Breast epithelium (tissue), 4 donors: ENCODE measurements at regions not wholly inside any gene's neighbourhood (a gene's known extent, or its start where the extent isn't known, plus 50 kb on each side); places are given as distances from the start of the nearest gene placed in this dataset.

Experiments used
- DNase-seq, 2 donors: peaks; one replicate each; pipeline ENCODE4 v3.0.0-alpha.2; 2019; ENCODE audit warnings: low spot score in 2 of 2
- H3K27ac ChIP-seq, 2 donors: fragments of 200-600 bp; sonication (generic) in 1 of 2; one replicate each; pipeline ENCODE4 v1.5.1; 2016 to 2019; ENCODE audit warnings: mild to moderate bottlenecking in 1 of 2
- H3K27me3 ChIP-seq, 2 donors: fragments of 200-600 bp; sonication (generic) in 1 of 2; one replicate each; pipeline versions ENCODE4 v1.5.1 to v1.6.0; 2017 to 2019; ENCODE audit warnings: control low read depth in 1 of 2, mild to moderate bottlenecking in 1 of 2
- H3K36me3 ChIP-seq: fragments of 200-600 bp; one replicate; pipeline ENCODE4 v1.5.1; 2019
- H3K4me1 ChIP-seq, 2 donors: fragments of 200-600 bp; sonication (generic); one replicate each; pipeline ENCODE4 v1.5.1; 2016 to 2019; ENCODE audit warnings: control low read depth in 1 of 2
- H3K4me3 ChIP-seq, 3 donors: fragments of 200-600 bp; sonication (generic); 1 replicate in 2 of 3; 2 replicates in 1 of 3; pipeline ENCODE4 v1.5.1; 2016 to 2019; ENCODE audit warnings: mild to moderate bottlenecking in 3 of 3, moderate library complexity in 2 of 3
- H3K9me3 ChIP-seq, 2 donors: fragments of 200-600 bp; sonication (generic) in 1 of 2; one replicate each; pipeline ENCODE4 v1.5.1; 2016 to 2019; ENCODE audit warnings: control low read depth in 1 of 2
- POLR2A ChIP-seq: fragments of 450-650 bp; IDR thresholded peaks from one replicate; pipeline ENCODE4 v1.6.1; 2016; ENCODE audit warnings: antibody characterized with exemption, mild to moderate bottlenecking, moderate library complexity
- POLR2AphosphoS5 ChIP-seq, 3 donors: sonication (generic); formaldehyde crosslinking; IDR thresholded peaks; one replicate each; pipeline ENCODE4 v1.6.1; 2017; ENCODE audit warnings: antibody characterized with exemption in 3 of 3
- intact Hi-C: fragments of 100-400 bp; cut with DNase I; formaldehyde crosslinking; loops from one replicate; pipeline ENCODE4 v1.15.1; 2023; ENCODE audit warnings: low total_unique reads
- TF ChIP-seq, protein P1 (sequence below), 3 donors: fragments of 450-650 bp; IDR thresholded peaks; one replicate each; pipeline ENCODE4 v1.5.1; 2016 to 2017; ENCODE audit warnings: antibody characterized with exemption in 3 of 3, mild to moderate bottlenecking in 3 of 3, moderate library complexity in 3 of 3

DNA sequence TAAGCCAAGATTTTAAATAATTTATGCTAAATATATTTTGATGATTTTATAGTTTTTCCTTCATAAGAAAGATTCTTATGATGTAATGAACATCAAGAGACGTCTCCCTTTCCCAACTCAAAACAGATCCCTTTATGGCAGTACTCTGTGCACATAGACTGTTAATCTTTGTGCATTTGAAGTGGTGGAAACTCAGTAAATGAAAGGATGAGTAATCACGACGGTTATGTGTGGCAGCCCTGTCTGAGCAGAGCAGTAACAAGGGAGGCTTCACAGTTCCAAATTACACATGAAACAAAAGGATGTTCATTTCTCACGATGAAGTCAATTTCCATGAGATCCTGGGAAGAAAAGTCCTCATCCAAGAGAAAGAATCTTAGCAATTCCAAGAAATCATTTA is 498.1 kb downstream of the KLF5 start:
- TF ChIP-seq POLR2AphosphoS5 (IDR thresholded peaks at IDR 0.05) (no peak), POLR2A (no peak)
- TF ChIP-seq, protein P1, sequence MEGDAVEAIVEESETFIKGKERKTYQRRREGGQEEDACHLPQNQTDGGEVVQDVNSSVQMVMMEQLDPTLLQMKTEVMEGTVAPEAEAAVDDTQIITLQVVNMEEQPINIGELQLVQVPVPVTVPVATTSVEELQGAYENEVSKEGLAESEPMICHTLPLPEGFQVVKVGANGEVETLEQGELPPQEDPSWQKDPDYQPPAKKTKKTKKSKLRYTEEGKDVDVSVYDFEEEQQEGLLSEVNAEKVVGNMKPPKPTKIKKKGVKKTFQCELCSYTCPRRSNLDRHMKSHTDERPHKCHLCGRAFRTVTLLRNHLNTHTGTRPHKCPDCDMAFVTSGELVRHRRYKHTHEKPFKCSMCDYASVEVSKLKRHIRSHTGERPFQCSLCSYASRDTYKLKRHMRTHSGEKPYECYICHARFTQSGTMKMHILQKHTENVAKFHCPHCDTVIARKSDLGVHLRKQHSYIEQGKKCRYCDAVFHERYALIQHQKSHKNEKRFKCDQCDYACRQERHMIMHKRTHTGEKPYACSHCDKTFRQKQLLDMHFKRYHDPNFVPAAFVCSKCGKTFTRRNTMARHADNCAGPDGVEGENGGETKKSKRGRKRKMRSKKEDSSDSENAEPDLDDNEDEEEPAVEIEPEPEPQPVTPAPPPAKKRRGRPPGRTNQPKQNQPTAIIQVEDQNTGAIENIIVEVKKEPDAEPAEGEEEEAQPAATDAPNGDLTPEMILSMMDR (IDR thresholded peaks at IDR 0.05) = no peak
- no peak overlapping the region for H3K4me3 ChIP-seq
- H3K36me3 ChIP-seq = no peaks in the 10 kb centered on the region
- no peaks in the 10 kb centered on the region for H3K27me3 ChIP-seq
- DNase-seq = no peak
- H3K9me3 ChIP-seq = peaks cover 0 to 7% of the 10 kb centered on the region in 2 donors
- no peaks in the 10 kb centered on the region for H3K4me1 ChIP-seq
- no peak overlapping the region for H3K27ac ChIP-seq
- intact Hi-C loops = no loop called here

DNA sequence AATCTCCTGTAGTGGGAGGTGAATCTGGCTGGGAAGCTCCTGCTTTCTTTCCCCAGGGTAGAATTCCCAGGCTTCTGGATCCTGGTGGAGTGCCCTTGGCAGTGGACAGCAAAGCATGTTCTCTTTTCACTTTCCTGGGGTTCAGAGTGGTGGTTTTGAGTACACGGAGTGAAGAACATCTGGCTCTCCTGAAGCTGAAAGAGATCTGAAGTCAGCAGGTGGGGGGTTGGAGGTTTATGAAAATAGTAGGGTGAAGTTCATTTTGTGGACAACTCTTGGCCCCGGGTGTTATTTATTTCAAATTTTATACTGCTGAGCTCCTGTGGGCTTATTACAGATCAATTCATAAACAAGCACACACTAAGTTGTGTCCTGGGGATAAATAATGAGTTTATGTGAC is 497.3 kb downstream of the KLF5 start:
- no peak for DNase-seq
- Histone ChIP-seq H3K4me1 (no peaks in the 10 kb centered on the region), H3K9me3 (peaks cover 0 to 7% of the 10 kb centered on the region in 2 donors), H3K27me3 (no peaks in the 10 kb centered on the region), H3K4me3 (no peak overlapping the region), H3K36me3 (no peaks in the 10 kb centered on the region), H3K27ac (no peak overlapping the region)
- TF ChIP-seq POLR2A (no peak), POLR2AphosphoS5 (IDR thresholded peaks at IDR 0.05) (no peak)
- TF ChIP-seq, protein P1 (IDR thresholded peaks at IDR 0.05) = no peak
- intact Hi-C loops = no loop called here

GRCh38 chr13:73551736-73552135 is 492.9 kb downstream of the KLF5 start:
- no peak for DNase-seq
- H3K4me3 ChIP-seq = no peak overlapping the region
- no peaks in the 10 kb centered on the region for H3K27me3 ChIP-seq
- intact Hi-C loops = no loop called here
- H3K36me3 ChIP-seq = no peaks in the 10 kb centered on the region
- no peak overlapping the region for H3K27ac ChIP-seq
- TF ChIP-seq, protein P1 (IDR thresholded peaks at IDR 0.05) = no peak
- TF ChIP-seq POLR2AphosphoS5 (IDR thresholded peaks at IDR 0.05) (no peak), POLR2A (no peak)
- peaks cover 0 to 7% of the 10 kb centered on the region in 2 donors for H3K9me3 ChIP-seq
- no peaks in the 10 kb centered on the region for H3K4me1 ChIP-seq

DNA sequence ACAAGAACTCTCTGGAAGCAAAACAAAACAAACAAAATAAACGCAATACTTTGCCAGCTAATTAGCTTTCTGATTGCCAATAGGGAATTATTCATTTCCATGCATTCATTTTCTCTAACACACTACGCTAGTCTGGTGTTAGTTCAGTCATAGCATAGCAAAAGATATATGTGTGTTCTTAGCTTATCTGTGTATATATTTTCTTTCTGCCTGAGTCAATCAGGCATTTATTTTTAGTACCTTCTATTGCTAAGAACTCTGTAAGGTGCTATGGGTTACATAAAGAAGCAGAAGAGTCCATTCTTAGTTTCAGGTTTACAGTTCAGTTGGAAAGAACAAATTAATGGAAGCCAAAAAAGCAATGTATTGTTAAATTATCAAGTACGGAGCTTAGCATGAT is 490.9 kb downstream of the KLF5 start:
- TF ChIP-seq, protein P1 (IDR thresholded peaks at IDR 0.05) = no peak
- no peak for TF ChIP-seq POLR2A
- TF ChIP-seq POLR2AphosphoS5 (IDR thresholded peaks at IDR 0.05) = no peak
- intact Hi-C loops = no loop called here
- no peak for DNase-seq

GRCh38 chr13:73548449-73548848 is 489.6 kb downstream of the KLF5 start:
- H3K9me3 ChIP-seq = no peaks in the 10 kb centered on the region
- no peaks in the 10 kb centered on the region for H3K27me3 ChIP-seq
- no peak overlapping the region for H3K4me3 ChIP-seq
- H3K4me1 ChIP-seq = no peaks in the 10 kb centered on the region
- TF ChIP-seq POLR2AphosphoS5 (IDR thresholded peaks at IDR 0.05) (no peak), POLR2A (no peak)
- TF ChIP-seq, protein P1 (IDR thresholded peaks at IDR 0.05) = no peak
- H3K36me3 ChIP-seq = no peaks in the 10 kb centered on the region
- intact Hi-C loops = no loop called here
- DNase-seq = no peak
- H3K27ac ChIP-seq = no peak overlapping the region

More for the DNA sequence above, 490.9 kb downstream of the KLF5 start:
- Histone ChIP-seq H3K4me1 (no peaks in the 10 kb centered on the region), H3K27ac (no peak overlapping the region), H3K9me3 (peaks cover 0 to 6% of the 10 kb centered on the region in 2 donors), H3K36me3 (no peaks in the 10 kb centered on the region), H3K4me3 (no peak overlapping the region), H3K27me3 (no peaks in the 10 kb centered on the region)
